OCI-LY1 (cell line): ENCODE measurements at regions not wholly inside any gene's neighbourhood (a gene's known extent, or its start where the extent isn't known, plus 50 kb on each side); places are given as distances from the start of the nearest gene placed in this dataset.
"Not testable (repeated sequence)": the region's sequence is repeated elsewhere in the genome, so short reads cannot be mapped to it uniquely, and the experiment has no call there.

Experiments used
- H2AFZ ChIP-seq: fragments of 200-600 bp; sonication (generic), shearing (Covaris generic); 2 replicates; pipeline ENCODE4 v1.6.0; 2014; ENCODE audit warnings: antibody characterized with exemption, mild to moderate bottlenecking, low read length
- H3F3A ChIP-seq: fragments of 200-600 bp; sonication (generic), shearing (Covaris generic); 2 replicates; pipeline ENCODE4 v1.6.0; 2014; ENCODE audit warnings: mild to moderate bottlenecking, antibody characterized with exemption, low read length, moderate library complexity; ENCODE audit not compliant: insufficient read depth
- H3K27ac ChIP-seq: fragments of 200-600 bp; sonication (generic); 2 replicates; pipeline ENCODE4 v1.5.1; 2014; ENCODE audit warnings: low read length, mixed run types, mild to moderate bottlenecking, low read depth; ENCODE audit not compliant: poor library complexity, severe bottlenecking
- H3K27me3 ChIP-seq: fragments of 200-600 bp; sonication (generic); 2 replicates; pipeline ENCODE4 v1.6.0; 2014; ENCODE audit warnings: antibody characterized with exemption, mild to moderate bottlenecking, low read length, moderate library complexity; ENCODE audit not compliant: insufficient read depth
- H3K36me3 ChIP-seq: fragments of 200-600 bp; sonication (generic); 2 replicates; pipeline ENCODE4 v1.6.1; 2014; ENCODE audit warnings: mild to moderate bottlenecking, antibody characterized with exemption, low read length, moderate library complexity, mixed read lengths; ENCODE audit not compliant: insufficient read depth
- H3K4me1 ChIP-seq: fragments of 200-600 bp; sonication (generic); 2 replicates; pipeline ENCODE4 v1.5.1; 2014; ENCODE audit warnings: mild to moderate bottlenecking, low read length, moderate library complexity; ENCODE audit not compliant: insufficient read depth, severe bottlenecking
- H3K4me2 ChIP-seq: fragments of 200-600 bp; sonication (generic), shearing (Covaris generic); 2 replicates; pipeline ENCODE4 v1.6.1; 2014; ENCODE audit warnings: low read length
- H3K4me3 ChIP-seq: fragments of 200-600 bp; sonication (generic); 2 replicates; pipeline ENCODE4 v1.5.1; 2014; ENCODE audit warnings: low read length, low read depth, mild to moderate bottlenecking, mixed read lengths; ENCODE audit not compliant: poor library complexity, severe bottlenecking
- H3K79me2 ChIP-seq: fragments of 200-600 bp; shearing (Covaris generic); 2 replicates; pipeline ENCODE4 v1.6.1; 2016; ENCODE audit warnings: mixed run types, low read length, mixed read lengths; ENCODE audit not compliant: insufficient read depth
- H3K9ac ChIP-seq: fragments of 200-600 bp; sonication (generic), shearing (Covaris generic); 2 replicates; pipeline ENCODE4 v1.6.1; 2014; ENCODE audit warnings: mild to moderate bottlenecking, low read length, mixed read lengths
- H3K9me2 ChIP-seq: fragments of 200-600 bp; sonication (generic), shearing (Covaris generic); 2 replicates; pipeline ENCODE4 v1.6.1; 2014; ENCODE audit warnings: low read depth, mild to moderate bottlenecking, low read length, mixed read lengths
- H3K9me3 ChIP-seq: fragments of 200-600 bp; shearing (Covaris generic); 2 replicates; pipeline ENCODE4 v1.6.1; 2014; ENCODE audit warnings: low read length, mixed read lengths
- H4K20me1 ChIP-seq: fragments of 200-600 bp; sonication (generic), shearing (Covaris generic); 2 replicates; pipeline ENCODE4 v1.6.0; 2016; ENCODE audit warnings: mild to moderate bottlenecking, low read length; ENCODE audit not compliant: insufficient read depth
- CTCF ChIP-seq: fragments of 200-600 bp; sonication (generic), shearing (Covaris generic); IDR thresholded peaks from 2 replicates; pipeline ENCODE4 v1.5.1; 2017; ENCODE audit warnings: mild to moderate bottlenecking, antibody characterized with exemption, low read length, moderate library complexity, mixed read lengths
- EZH2 ChIP-seq: fragments of 200-600 bp; sonication (generic), shearing (Covaris generic); IDR thresholded peaks from 2 replicates; pipeline ENCODE4 v1.8.0; 2017; ENCODE audit warnings: borderline replicate concordance, mixed run types, mild to moderate bottlenecking, antibody characterized with exemption, low read length, moderate library complexity, mixed read lengths

DNA sequence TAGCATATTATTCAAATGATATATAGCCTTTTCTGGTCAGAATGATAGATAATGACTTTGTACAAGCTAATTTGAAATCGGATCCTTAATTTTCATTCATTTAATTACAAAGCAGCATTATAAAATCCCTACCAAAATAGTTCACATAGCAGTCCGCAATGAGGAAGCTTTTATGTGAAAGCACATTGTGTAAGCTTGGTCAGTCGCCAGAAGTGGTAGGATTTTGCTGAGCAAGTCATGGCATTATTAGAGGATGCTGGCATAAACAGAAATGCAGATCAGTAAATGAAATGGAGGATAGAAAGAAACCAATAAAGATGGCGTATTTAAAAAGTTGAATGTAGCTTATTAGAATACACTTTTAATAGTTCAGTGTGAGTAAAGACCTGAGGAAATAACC is 93.2 kb upstream of the DIAPH2 start:
- Histone ChIP-seq H3K9ac (no peak overlapping the region), H3K9me2 (no peaks in the 10 kb centered on the region), H3K4me3 (no peak overlapping the region), H3K36me3 (no peaks in the 10 kb centered on the region), H3K4me2 (no peak overlapping the region), H3K27me3 (no peaks in the 10 kb centered on the region), H3K4me1 (no peaks in the 10 kb centered on the region), H3F3A (no peaks in the 10 kb centered on the region), H2AFZ (no peak overlapping the region), H4K20me1 (no peaks in the 10 kb centered on the region), H3K79me2 (no peaks in the 10 kb centered on the region), H3K27ac (no peak overlapping the region), H3K9me3 (no peaks in the 10 kb centered on the region)
- TF ChIP-seq CTCF (no peak), EZH2 (no peak)

DNA sequence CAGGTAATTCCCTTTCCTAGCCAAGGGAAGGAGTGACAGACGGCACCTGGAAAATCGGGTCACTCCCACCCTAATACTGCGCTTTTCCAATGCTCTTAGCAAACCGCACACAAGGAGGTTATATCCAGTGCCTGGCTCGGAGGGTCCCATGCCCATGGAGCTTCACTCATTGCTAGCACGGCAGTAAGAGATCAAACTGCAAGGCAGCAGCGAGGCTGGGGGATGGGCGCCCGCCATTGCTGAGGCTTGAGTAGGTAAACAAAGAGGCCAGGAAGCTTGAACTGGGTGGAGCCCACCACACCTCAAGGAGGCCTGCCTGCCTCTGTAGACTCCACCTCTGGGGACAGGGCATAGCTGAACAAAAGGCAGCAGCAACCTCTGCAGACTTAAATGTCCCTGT is 86.8 kb upstream of the DIAPH2 start:
- H3F3A ChIP-seq, H3K9me3 ChIP-seq, H3K4me3 ChIP-seq, H3K9ac ChIP-seq, H3K79me2 ChIP-seq, H3K36me3 ChIP-seq, H4K20me1 ChIP-seq, H3K27ac ChIP-seq, H3K9me2 ChIP-seq, H3K4me2 ChIP-seq, H3K27me3 ChIP-seq, H2AFZ ChIP-seq, H3K4me1 ChIP-seq: not testable (repeated sequence)

- H2AFZ ChIP-seq: no peak overlapping the region
Measured at GRCh38 chrX:96611619-96612362, 72.9 kb upstream of the DIAPH2 start.

More at GRCh38 chrX:96611619-96612362, 72.9 kb upstream of the DIAPH2 start:
- Histone ChIP-seq H3K9ac (no peak overlapping the region), H3K4me3 (no peak overlapping the region), H3K4me2 (no peak overlapping the region), H3F3A (no peaks in the 10 kb centered on the region), H3K36me3 (no peaks in the 10 kb centered on the region), H3K27ac (no peak overlapping the region), H3K27me3 (no peaks in the 10 kb centered on the region), H3K79me2 (no peaks in the 10 kb centered on the region), H3K9me3 (no peaks in the 10 kb centered on the region), H3K9me2 (no peaks in the 10 kb centered on the region), H3K4me1 (no peaks in the 10 kb centered on the region), H4K20me1 (no peaks in the 10 kb centered on the region)
- no peak for TF ChIP-seq CTCF
- TF ChIP-seq EZH2: no peak
